ENCODE measurements at regions not wholly inside any gene's neighbourhood (a gene's known extent, or its start where the extent isn't known, plus 50 kb on each side); places are given as distances from the start of the nearest gene placed in this dataset.

DNA sequence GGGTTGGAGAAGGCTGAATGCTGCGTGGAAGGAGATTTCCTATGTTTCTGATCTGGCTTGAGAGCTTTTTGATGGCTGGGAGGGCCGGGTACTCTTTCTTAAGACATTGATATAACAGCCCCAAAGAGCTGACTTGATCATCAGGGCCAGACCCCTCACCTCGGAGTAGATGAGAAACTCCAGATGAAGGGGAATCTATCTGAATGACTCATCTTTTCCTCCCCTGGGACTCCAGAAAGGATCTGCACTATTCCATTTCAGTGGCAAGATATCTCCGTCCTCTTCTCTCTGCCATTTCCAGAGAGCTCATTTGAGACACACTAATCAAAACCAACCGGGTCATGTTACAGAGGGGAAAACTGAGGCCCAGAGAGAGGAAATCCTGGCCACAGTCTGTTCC lies 92.9 kb upstream of the MSX1 start:
- TF ChIP-seq, protein P1, sequence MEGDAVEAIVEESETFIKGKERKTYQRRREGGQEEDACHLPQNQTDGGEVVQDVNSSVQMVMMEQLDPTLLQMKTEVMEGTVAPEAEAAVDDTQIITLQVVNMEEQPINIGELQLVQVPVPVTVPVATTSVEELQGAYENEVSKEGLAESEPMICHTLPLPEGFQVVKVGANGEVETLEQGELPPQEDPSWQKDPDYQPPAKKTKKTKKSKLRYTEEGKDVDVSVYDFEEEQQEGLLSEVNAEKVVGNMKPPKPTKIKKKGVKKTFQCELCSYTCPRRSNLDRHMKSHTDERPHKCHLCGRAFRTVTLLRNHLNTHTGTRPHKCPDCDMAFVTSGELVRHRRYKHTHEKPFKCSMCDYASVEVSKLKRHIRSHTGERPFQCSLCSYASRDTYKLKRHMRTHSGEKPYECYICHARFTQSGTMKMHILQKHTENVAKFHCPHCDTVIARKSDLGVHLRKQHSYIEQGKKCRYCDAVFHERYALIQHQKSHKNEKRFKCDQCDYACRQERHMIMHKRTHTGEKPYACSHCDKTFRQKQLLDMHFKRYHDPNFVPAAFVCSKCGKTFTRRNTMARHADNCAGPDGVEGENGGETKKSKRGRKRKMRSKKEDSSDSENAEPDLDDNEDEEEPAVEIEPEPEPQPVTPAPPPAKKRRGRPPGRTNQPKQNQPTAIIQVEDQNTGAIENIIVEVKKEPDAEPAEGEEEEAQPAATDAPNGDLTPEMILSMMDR (conservative IDR thresholded peaks at IDR 0.05; ENCODE audit: low read depth, low read length): no peak
- no peak for TF ChIP-seq EZH2 (IDR thresholded peaks at IDR 0.05; ENCODE audit: borderline replicate concordance, low read depth, low read length, poor library complexity, severe bottlenecking)
